H9 (cell line): ENCODE measurements at regions not wholly inside any gene's neighbourhood (a gene's known extent, or its start where the extent isn't known, plus 50 kb on each side); places are given as distances from the start of the nearest gene placed in this dataset.

Experiments used
- DNase-seq: peaks from one replicate; pipeline ENCODE4 v3.0.0-alpha.2; 2017
- H2AFZ ChIP-seq: one replicate; pipeline ENCODE4 v1.6.1; 2013; ENCODE audit warnings: mild to moderate bottlenecking, low read length, control low read depth, moderate library complexity
- H2AK5ac ChIP-seq: 2 replicates; pipeline ENCODE4 v1.6.1; 2013; ENCODE audit warnings: low read length, control low read depth, mixed read lengths; ENCODE audit not compliant: insufficient read length
- H2BK120ac ChIP-seq: one replicate; pipeline ENCODE4 v1.6.1; 2013; ENCODE audit warnings: low read depth, mild to moderate bottlenecking, low read length, control low read depth, inconsistent platforms; ENCODE audit not compliant: poor library complexity, severe bottlenecking
- H2BK12ac ChIP-seq: 2 replicates; pipeline ENCODE4 v1.6.1; 2013; ENCODE audit warnings: low read length, control low read depth, mixed read lengths, low read depth; ENCODE audit not compliant: insufficient read length
- H2BK15ac ChIP-seq: 2 replicates; pipeline ENCODE4 v1.6.1; 2013; ENCODE audit warnings: low read depth, low read length, control low read depth
- H2BK20ac ChIP-seq: one replicate; pipeline ENCODE4 v1.6.1; 2013; ENCODE audit warnings: low read depth, mild to moderate bottlenecking, low read length, control low read depth, inconsistent platforms; ENCODE audit not compliant: poor library complexity, severe bottlenecking
- H2BK5ac ChIP-seq: 2 replicates; pipeline ENCODE4 v1.6.1; 2013; ENCODE audit warnings: low read length, control low read depth, mixed read lengths; ENCODE audit not compliant: insufficient read length
- H3K14ac ChIP-seq: 2 replicates; pipeline ENCODE4 v1.6.1; 2013; ENCODE audit warnings: low read length, control low read depth; ENCODE audit not compliant: insufficient read depth
- H3K18ac ChIP-seq: 2 replicates; pipeline ENCODE4 v1.6.1; 2013; ENCODE audit warnings: low read depth, mild to moderate bottlenecking, mixed read lengths, low read length, control low read depth; ENCODE audit not compliant: insufficient read length
- H3K23ac ChIP-seq: 2 replicates; pipeline ENCODE4 v1.6.1; 2013; ENCODE audit warnings: low read length, control low read depth, mixed read lengths, low read depth; ENCODE audit not compliant: insufficient read length
- H3K23me2 ChIP-seq: 2 replicates; pipeline ENCODE4 v1.6.1; 2013; ENCODE audit warnings: low read depth, mild to moderate bottlenecking, mixed read lengths, low read length, control low read depth; ENCODE audit not compliant: insufficient read length, poor library complexity, severe bottlenecking
- H3K27ac ChIP-seq: 2 replicates; pipeline ENCODE4 v1.5.1; 2013; ENCODE audit warnings: low read length, control low read depth, mixed read lengths, low read depth; ENCODE audit not compliant: insufficient read length
- H3K27me3 ChIP-seq: 2 replicates; pipeline ENCODE4 v1.6.1; 2013; ENCODE audit warnings: low read length, control low read depth, inconsistent platforms; ENCODE audit not compliant: insufficient read depth
- H3K4ac ChIP-seq: 2 replicates; pipeline ENCODE4 v1.6.1; 2013; ENCODE audit warnings: low read depth, mild to moderate bottlenecking, control low read depth, inconsistent platforms, low read length, moderate library complexity
- H3K4me1 ChIP-seq: 2 replicates; pipeline ENCODE4 v1.6.1; 2013; ENCODE audit warnings: low read length, control low read depth, inconsistent platforms; ENCODE audit not compliant: insufficient read depth
- H3K4me2 ChIP-seq: 2 replicates; pipeline ENCODE4 v1.6.1; 2013; ENCODE audit warnings: low read length, control low read depth, mixed read lengths; ENCODE audit not compliant: insufficient read length, insufficient read depth
- H3K56ac ChIP-seq: 2 replicates; pipeline ENCODE4 v1.6.1; 2013; ENCODE audit warnings: low read depth, mild to moderate bottlenecking, mixed read lengths, low read length, control low read depth; ENCODE audit not compliant: insufficient read length
- H3K79me1 ChIP-seq: 2 replicates; pipeline ENCODE4 v1.6.1; 2013; ENCODE audit warnings: low read depth, mild to moderate bottlenecking, moderate library complexity, low read length, control low read depth, inconsistent platforms; ENCODE audit not compliant: insufficient read depth, poor library complexity, severe bottlenecking
- H3K79me2 ChIP-seq: 2 replicates; pipeline ENCODE4 v1.6.1; 2013; ENCODE audit warnings: low read length, control low read depth, inconsistent platforms; ENCODE audit not compliant: insufficient read depth
- H3K9ac ChIP-seq: 2 replicates; pipeline ENCODE4 v1.6.1; 2013; ENCODE audit warnings: low read length, control low read depth, mixed read lengths; ENCODE audit not compliant: insufficient read length; ENCODE audit errors: extremely low read depth
- H3K9me3 ChIP-seq: one replicate; pipeline ENCODE4 v1.6.1; 2013; ENCODE audit warnings: low read depth, low read length, inconsistent platforms; ENCODE audit not compliant: control insufficient read depth
- H3T11ph ChIP-seq: one replicate; pipeline ENCODE4 v1.6.1; 2013; ENCODE audit warnings: mild to moderate bottlenecking, low read length, control low read depth, inconsistent platforms
- H4K20me1 ChIP-seq: one replicate; pipeline ENCODE4 v1.6.1; 2013; ENCODE audit not compliant: control insufficient read depth, insufficient read length, insufficient read depth
- H4K5ac ChIP-seq: 2 replicates; pipeline ENCODE4 v1.6.1; 2013; ENCODE audit warnings: low read depth, mild to moderate bottlenecking, mixed read lengths, low read length, control low read depth; ENCODE audit not compliant: insufficient read length
- H4K8ac ChIP-seq: replicated peaks from 2 replicates; pipeline ENCODE4 v1.6.1; 2013; ENCODE audit warnings: low read length, control low read depth, mixed read lengths, low read depth; ENCODE audit not compliant: insufficient read length
- H4K91ac ChIP-seq: 2 replicates; pipeline ENCODE4 v1.6.1; 2013; ENCODE audit warnings: low read depth, mild to moderate bottlenecking, moderate library complexity, mixed read lengths, low read length, control low read depth; ENCODE audit not compliant: insufficient read length
- H3K27ac Mint-ChIP-seq, 3 experiments: 2 replicates in 2 of 3; 3 replicates in 1 of 3; pipeline ENCODE4 v1.8.0; 2020 to 2021; ENCODE audit warnings: mixed read lengths in 3 of 3, mild to moderate bottlenecking in 1 of 3, moderate library complexity in 1 of 3
- H3K27me3 Mint-ChIP-seq: 2 replicates; pipeline ENCODE4 v1.8.0; 2021; ENCODE audit warnings: low read depth, mild to moderate bottlenecking, moderate library complexity, mixed read lengths
- H3K36me3 Mint-ChIP-seq, 3 experiments: 2 replicates in 2 of 3; 3 replicates in 1 of 3; pipeline ENCODE4 v1.8.0; 2020 to 2021; ENCODE audit warnings: low read depth in 3 of 3, mixed read lengths in 3 of 3; ENCODE audit not compliant: insufficient read depth in 1 of 3
- H3K4me1 Mint-ChIP-seq, 2 experiments: 2 replicates each; pipeline ENCODE4 v1.8.0; 2020; ENCODE audit warnings: mixed read lengths in 2 of 2
- H3K4me3 Mint-ChIP-seq, 2 experiments: 2 replicates in 1 of 2; 3 replicates in 1 of 2; pipeline ENCODE4 v1.8.0; 2020 to 2021; ENCODE audit warnings: mild to moderate bottlenecking in 2 of 2, mixed read lengths in 2 of 2, moderate library complexity in 1 of 2
- H3K9me3 Mint-ChIP-seq, 2 experiments: 2 replicates in 1 of 2; 3 replicates in 1 of 2; pipeline ENCODE4 v1.8.0; 2020; ENCODE audit warnings: mild to moderate bottlenecking in 2 of 2, mixed read lengths in 2 of 2, moderate library complexity in 1 of 2
- CTCF ChIP-seq: fragments of 200-600 bp; sonication (generic); conservative IDR thresholded peaks from 3 replicates; pipeline ENCODE4 v1.8.0; 2021; ENCODE audit warnings: antibody characterized with exemption, mild to moderate bottlenecking
- WGBS: extraction: QIAGEN DNeasy Blood & Tissue Kit; methylation state at CpG from one replicate; pipeline ENCODE4 v1.1.7; 2013; ENCODE audit warnings: missing lambda C conversion rate, low lambda C conversion rate, mixed read lengths; ENCODE audit not compliant: insufficient read length; ENCODE audit errors: extremely low coverage; 5-methylcytosine and 5-hydroxymethylcytosine counted together

- no peak overlapping the region for H3K27ac Mint-ChIP-seq
- Histone ChIP-seq H4K91ac (no peak overlapping the region), H3K9ac (no peak overlapping the region), H2BK15ac (no peak overlapping the region), H3K4ac (no peak overlapping the region), H3K9me3 (no peaks in the 10 kb centered on the region), H3K79me2 (no peaks in the 10 kb centered on the region), H3T11ph (no peak overlapping the region), H2BK12ac (no peak overlapping the region), H2BK5ac (no peak overlapping the region), H4K8ac (no peak overlapping the region), H4K20me1 (no peaks in the 10 kb centered on the region), H3K56ac (no peak overlapping the region), H3K23ac (no peak overlapping the region), H3K4me1 (no peaks in the 10 kb centered on the region), H2AK5ac (no peak overlapping the region), H3K27me3 (no peaks in the 10 kb centered on the region), H3K79me1 (no peaks in the 10 kb centered on the region), H3K14ac (no peak overlapping the region), H3K18ac (no peak overlapping the region), H2BK120ac (no peak overlapping the region), H3K27ac (no peak overlapping the region), H4K5ac (no peak overlapping the region), H3K4me2 (no peak overlapping the region), H2AFZ (no peak overlapping the region), H3K23me2 (no peaks in the 10 kb centered on the region), H2BK20ac (no peak overlapping the region)
- no peaks in the 10 kb centered on the region; a peak in 1 of 7 replicates for H3K36me3 Mint-ChIP-seq
- no peak for DNase-seq
- H3K4me1 Mint-ChIP-seq, result peaks cover 4 to 5% of the 10 kb centered on the region in 2 experiments
- no peak for TF ChIP-seq CTCF
- H3K9me3 Mint-ChIP-seq, result peaks cover 0 to 7% of the 10 kb centered on the region in 2 experiments; a peak in 1 of 5 replicates
- no peaks in the 10 kb centered on the region for H3K27me3 Mint-ChIP-seq
- WGBS, result no CpG with 5 or more reads among the region's 2 CpGs
- H3K4me3 Mint-ChIP-seq, result no peak overlapping the region
Observed at GRCh38 chr3:117721866-117722265, 1012.3 kb downstream of the TUSC7 start.
